HL-60 (cell line): ENCODE measurements at regions not wholly inside any gene's neighbourhood (a gene's known extent, or its start where the extent isn't known, plus 50 kb on each side); places are given as distances from the start of the nearest gene placed in this dataset.

ENCODE experiments used
- DNase-seq, 2 experiments: peaks; one replicate each; pipeline ENCODE4 v3.0.0-alpha.2; 2010 to 2020; ENCODE audit warnings: low read depth in 1 of 2, low spot score in 1 of 2
- H3K27ac ChIP-seq: fragments of 250-450 bp; sonication (Bioruptor Pico); replicated peaks from 2 replicates; pipeline ENCODE4 v1.5.1; 2020; ENCODE audit warnings: mild to moderate bottlenecking, moderate library complexity
- H3K27me3 ChIP-seq: fragments of 250-450 bp; sonication (Bioruptor Pico); 2 replicates; pipeline ENCODE4 v1.5.1; 2021; ENCODE audit warnings: mild to moderate bottlenecking, moderate library complexity; ENCODE audit not compliant: insufficient read depth, poor library complexity, severe bottlenecking
- H3K4me3 ChIP-seq: replicated peaks from 2 replicates; pipeline ENCODE4 v1.5.1; 2011; ENCODE audit warnings: mild to moderate bottlenecking, control low read depth, low read length; ENCODE audit not compliant: insufficient read depth
- GABPA ChIP-seq: IDR thresholded peaks from 2 replicates; pipeline ENCODE4 v1.6.1; 2012; ENCODE audit warnings: low read depth
- POLR2AphosphoS5 ChIP-seq: IDR thresholded peaks from 2 replicates; pipeline ENCODE4 v1.6.1; 2012; ENCODE audit warnings: low read depth
- SPI1 ChIP-seq: IDR thresholded peaks from 2 replicates; pipeline ENCODE4 v1.6.1; 2012; ENCODE audit warnings: low read depth, mild to moderate bottlenecking, borderline replicate concordance
- TF ChIP-seq, protein P1 (sequence below): IDR thresholded peaks from 2 replicates; pipeline ENCODE4 v1.6.1; 2012; ENCODE audit warnings: low read depth; ENCODE audit not compliant: insufficient replicate concordance
- TF ChIP-seq, protein P2 (sequence below): IDR thresholded peaks from one replicate; pipeline ENCODE4 v1.5.1; 2011; ENCODE audit warnings: low read length, control low read depth, inconsistent platforms; ENCODE audit not compliant: insufficient read depth

DNA sequence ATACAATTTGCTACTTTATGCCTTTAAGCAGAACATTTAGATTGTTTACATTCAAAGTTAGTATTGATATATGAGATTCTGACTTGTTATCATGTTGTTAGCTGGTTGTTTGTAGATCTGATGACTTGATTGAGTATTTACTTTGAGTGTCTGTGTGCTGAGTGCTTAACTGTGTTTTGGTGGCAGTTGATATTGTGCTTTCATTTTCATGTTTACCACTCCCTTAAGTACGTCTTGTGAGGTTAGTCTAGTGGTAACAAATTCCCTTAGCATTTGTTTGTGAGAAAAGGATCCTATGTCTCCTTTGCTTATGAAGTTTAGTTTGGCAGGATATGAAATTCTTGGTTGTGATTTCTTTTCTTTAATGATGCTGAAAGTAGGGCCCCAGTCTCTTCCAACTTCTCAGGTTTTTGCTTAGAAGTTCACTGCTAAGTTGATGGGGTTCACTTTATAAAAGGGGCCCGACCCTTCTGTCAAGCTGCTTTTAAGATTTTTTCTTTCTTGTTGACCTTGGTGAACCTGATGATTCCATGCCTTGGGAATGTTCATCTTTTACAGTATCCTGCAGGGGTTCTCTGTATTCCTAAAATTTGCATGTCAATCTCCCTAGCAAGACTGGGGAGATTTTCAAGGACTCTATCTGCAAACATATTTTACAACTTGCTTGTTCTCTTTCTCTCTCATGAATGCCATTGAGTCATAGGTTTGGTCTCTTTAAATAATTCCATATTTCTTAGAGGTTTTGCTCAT lies 1095.4 kb upstream of the PCDH20 start:
- no peak for DNase-seq
- no peak overlapping the region for H3K4me3 ChIP-seq
- TF ChIP-seq, protein P1, sequence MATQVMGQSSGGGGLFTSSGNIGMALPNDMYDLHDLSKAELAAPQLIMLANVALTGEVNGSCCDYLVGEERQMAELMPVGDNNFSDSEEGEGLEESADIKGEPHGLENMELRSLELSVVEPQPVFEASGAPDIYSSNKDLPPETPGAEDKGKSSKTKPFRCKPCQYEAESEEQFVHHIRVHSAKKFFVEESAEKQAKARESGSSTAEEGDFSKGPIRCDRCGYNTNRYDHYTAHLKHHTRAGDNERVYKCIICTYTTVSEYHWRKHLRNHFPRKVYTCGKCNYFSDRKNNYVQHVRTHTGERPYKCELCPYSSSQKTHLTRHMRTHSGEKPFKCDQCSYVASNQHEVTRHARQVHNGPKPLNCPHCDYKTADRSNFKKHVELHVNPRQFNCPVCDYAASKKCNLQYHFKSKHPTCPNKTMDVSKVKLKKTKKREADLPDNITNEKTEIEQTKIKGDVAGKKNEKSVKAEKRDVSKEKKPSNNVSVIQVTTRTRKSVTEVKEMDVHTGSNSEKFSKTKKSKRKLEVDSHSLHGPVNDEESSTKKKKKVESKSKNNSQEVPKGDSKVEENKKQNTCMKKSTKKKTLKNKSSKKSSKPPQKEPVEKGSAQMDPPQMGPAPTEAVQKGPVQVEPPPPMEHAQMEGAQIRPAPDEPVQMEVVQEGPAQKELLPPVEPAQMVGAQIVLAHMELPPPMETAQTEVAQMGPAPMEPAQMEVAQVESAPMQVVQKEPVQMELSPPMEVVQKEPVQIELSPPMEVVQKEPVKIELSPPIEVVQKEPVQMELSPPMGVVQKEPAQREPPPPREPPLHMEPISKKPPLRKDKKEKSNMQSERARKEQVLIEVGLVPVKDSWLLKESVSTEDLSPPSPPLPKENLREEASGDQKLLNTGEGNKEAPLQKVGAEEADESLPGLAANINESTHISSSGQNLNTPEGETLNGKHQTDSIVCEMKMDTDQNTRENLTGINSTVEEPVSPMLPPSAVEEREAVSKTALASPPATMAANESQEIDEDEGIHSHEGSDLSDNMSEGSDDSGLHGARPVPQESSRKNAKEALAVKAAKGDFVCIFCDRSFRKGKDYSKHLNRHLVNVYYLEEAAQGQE = no peak
- TF ChIP-seq SPI1 = no peak
- TF ChIP-seq GABPA = no peak
- TF ChIP-seq, protein P2, sequence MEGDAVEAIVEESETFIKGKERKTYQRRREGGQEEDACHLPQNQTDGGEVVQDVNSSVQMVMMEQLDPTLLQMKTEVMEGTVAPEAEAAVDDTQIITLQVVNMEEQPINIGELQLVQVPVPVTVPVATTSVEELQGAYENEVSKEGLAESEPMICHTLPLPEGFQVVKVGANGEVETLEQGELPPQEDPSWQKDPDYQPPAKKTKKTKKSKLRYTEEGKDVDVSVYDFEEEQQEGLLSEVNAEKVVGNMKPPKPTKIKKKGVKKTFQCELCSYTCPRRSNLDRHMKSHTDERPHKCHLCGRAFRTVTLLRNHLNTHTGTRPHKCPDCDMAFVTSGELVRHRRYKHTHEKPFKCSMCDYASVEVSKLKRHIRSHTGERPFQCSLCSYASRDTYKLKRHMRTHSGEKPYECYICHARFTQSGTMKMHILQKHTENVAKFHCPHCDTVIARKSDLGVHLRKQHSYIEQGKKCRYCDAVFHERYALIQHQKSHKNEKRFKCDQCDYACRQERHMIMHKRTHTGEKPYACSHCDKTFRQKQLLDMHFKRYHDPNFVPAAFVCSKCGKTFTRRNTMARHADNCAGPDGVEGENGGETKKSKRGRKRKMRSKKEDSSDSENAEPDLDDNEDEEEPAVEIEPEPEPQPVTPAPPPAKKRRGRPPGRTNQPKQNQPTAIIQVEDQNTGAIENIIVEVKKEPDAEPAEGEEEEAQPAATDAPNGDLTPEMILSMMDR = no peak
- no peak for TF ChIP-seq POLR2AphosphoS5

DNA sequence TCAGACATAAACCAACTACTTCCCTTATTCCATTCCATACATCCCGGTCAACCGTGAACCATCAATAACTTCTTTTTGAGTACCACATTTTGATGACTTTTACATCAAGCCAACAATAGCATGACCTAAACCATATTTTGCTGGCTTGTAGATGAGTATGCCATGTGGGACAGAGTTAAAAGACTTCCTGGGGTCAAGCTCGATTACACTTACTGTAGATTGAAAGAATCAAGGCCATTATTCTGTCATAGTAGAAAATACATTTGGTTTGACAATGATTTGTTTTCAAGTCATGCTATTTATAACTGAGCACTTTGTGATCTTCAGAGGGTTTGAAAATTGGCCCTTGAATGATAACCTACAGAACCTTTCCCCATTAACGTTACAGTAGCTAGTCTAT lies 1086.9 kb upstream of the PCDH20 start:
- DNase-seq = no peak
- Histone ChIP-seq H3K27me3 (no peaks in the 10 kb centered on the region), H3K4me3 (no peak overlapping the region), H3K27ac (no peak overlapping the region)
- TF ChIP-seq SPI1 (no peak), POLR2AphosphoS5 (no peak), GABPA (no peak)
- TF ChIP-seq, protein P1 = no peak

More for the DNA sequence above, 1095.4 kb upstream of the PCDH20 start:
- no peaks in the 10 kb centered on the region for H3K27me3 ChIP-seq
- no peak overlapping the region for H3K27ac ChIP-seq

DNA sequence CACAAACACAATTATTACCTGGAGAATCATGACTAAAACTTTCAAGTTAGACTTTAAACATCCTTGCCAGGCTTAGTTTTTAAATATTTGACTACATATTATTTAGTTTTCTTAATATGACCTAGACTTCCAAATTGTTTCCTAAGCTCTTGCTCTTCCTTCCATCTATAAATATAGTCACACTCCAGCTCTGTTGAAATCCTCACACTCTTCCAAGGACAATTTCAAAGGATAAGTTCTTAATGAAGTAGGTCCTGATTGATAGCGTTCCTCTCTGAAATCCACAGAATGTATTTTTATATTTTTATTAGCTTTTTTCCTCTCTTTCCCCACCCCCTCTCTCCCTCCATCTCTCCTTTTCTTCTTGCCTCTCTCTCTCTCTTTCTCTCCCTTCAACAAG lies 1074.1 kb upstream of the PCDH20 start:
- H3K4me3 ChIP-seq = no peak overlapping the region
- TF ChIP-seq SPI1 (no peak), POLR2AphosphoS5 (no peak), GABPA (no peak)
- TF ChIP-seq, protein P1 = no peak
- TF ChIP-seq, protein P2 = no peak
- H3K27me3 ChIP-seq = no peaks in the 10 kb centered on the region
- H3K27ac ChIP-seq = no peak overlapping the region
- no peak for DNase-seq
